HEK293 (cell line): ENCODE measurements at regions not wholly inside any gene's neighbourhood (a gene's known extent, or its start where the extent isn't known, plus 50 kb on each side); places are given as distances from the start of the nearest gene placed in this dataset.

ENCODE experiments used
- ZSCAN5A ChIP-seq: fragments of 450-650 bp; formaldehyde crosslinking; IDR thresholded peaks from 2 replicates; pipeline ENCODE4 v1.5.1; 2016; ENCODE audit warnings: missing biosample characterization, missing genetic modification characterization
- TF ChIP-seq, protein P1 (sequence below): fragments of 450-650 bp; formaldehyde crosslinking; IDR thresholded peaks from 2 replicates; pipeline ENCODE4 v1.5.1; 2016; ENCODE audit warnings: missing biosample characterization, missing genetic modification characterization

DNA sequence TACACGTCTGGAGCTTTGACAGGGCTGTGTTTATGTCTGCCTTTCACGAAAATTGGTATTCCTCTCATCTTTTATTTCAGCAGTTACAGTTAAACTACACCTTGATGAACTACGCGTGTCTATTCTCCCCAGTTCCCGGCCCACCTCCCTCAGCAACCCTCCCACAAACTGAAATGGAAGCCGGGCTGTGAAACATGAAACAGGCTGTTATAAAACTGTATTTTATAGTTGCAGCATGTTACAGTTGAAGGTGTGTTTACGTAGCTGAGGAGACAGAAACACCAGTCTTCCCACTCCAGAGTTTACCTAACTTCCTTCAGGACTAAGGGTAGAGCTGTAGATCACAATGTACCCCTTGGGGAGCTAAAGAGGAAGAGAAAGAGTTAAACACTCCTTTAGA, 228.3 kb upstream of the ZNF32 start:
- TF ChIP-seq, protein P1, sequence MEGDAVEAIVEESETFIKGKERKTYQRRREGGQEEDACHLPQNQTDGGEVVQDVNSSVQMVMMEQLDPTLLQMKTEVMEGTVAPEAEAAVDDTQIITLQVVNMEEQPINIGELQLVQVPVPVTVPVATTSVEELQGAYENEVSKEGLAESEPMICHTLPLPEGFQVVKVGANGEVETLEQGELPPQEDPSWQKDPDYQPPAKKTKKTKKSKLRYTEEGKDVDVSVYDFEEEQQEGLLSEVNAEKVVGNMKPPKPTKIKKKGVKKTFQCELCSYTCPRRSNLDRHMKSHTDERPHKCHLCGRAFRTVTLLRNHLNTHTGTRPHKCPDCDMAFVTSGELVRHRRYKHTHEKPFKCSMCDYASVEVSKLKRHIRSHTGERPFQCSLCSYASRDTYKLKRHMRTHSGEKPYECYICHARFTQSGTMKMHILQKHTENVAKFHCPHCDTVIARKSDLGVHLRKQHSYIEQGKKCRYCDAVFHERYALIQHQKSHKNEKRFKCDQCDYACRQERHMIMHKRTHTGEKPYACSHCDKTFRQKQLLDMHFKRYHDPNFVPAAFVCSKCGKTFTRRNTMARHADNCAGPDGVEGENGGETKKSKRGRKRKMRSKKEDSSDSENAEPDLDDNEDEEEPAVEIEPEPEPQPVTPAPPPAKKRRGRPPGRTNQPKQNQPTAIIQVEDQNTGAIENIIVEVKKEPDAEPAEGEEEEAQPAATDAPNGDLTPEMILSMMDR (tag by site-specific recombination), result no peak
- TF ChIP-seq ZSCAN5A (tag by site-specific recombination), result no peak
